ENCODE measurements at regions not wholly inside any gene's neighbourhood (a gene's known extent, or its start where the extent isn't known, plus 50 kb on each side); places are given as distances from the start of the nearest gene placed in this dataset.

DNA sequence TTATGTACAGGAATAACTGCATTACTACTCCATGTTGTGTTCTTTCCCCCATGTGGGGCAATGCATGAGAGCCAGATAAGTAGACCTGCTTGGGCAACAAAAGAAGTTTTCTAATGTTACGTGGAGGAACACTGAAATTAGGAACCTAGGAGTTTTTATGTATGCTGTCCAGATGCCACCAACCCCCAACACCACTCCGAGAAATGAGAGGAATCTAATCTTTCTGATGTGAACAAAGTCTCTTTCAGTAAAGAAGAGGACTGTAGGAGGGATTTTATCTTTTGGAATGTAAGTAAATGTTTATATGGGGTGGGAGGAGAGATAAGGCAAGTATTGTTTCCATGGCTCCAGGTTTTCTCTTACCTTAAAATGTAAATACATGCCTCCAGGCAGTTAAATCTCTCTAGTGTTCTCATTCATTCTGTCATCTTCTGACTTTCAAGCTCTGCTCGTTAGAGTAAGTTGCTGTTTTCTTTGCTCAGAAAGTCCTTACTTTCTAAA lies 820.6 kb downstream of the PCDH17 start:
- H3K4me3 Mint-ChIP-seq: no peak overlapping the region
- no peaks in the 10 kb centered on the region; the same call in 1 of the 2 replicates for H3K36me3 Mint-ChIP-seq
- H3K27ac Mint-ChIP-seq: no peak overlapping the region
- POLR2A ChIA-PET: no interaction called here
- peaks cover 3% of the 10 kb centered on the region; the same call in 1 of the 2 replicates for H3K4me1 Mint-ChIP-seq
- peaks cover 91% of the 10 kb centered on the region for H3K27me3 Mint-ChIP-seq (ENCODE audit: low read depth)
- CTCF ChIA-PET: interaction anchor here (0.7 kb wide), 1 partner anchor 827 kb away, joined by 3 read pairs; no protein-coding TSS in a partner anchor
- peaks cover 9% of the 10 kb centered on the region for H3K9me3 Mint-ChIP-seq
- ATAC-seq (peak; percentile 48), DNase-seq (ENCODE audit: low spot score) (no peak)
- no peak for TF ChIP-seq MLX (CRISPR knock-in tag; IDR thresholded peaks at IDR 0.05)
- no peak for TF ChIP-seq ZNF263 (CRISPR knock-in tag; IDR thresholded peaks at IDR 0.05; ENCODE audit: low read depth)
- no peak for TF ChIP-seq ATF6 (CRISPR knock-in tag; IDR thresholded peaks at IDR 0.05)
- no peak for TF ChIP-seq ZNF423 (CRISPR knock-in tag; IDR thresholded peaks at IDR 0.05)
- TF ChIP-seq STAT6 (CRISPR knock-in tag; conservative IDR thresholded peaks at IDR 0.05; ENCODE audit: low read depth): no peak
- TF ChIP-seq ESRRA (CRISPR knock-in tag; IDR thresholded peaks at IDR 0.05; ENCODE audit: borderline replicate concordance): no peak
- TF ChIP-seq AFF4 (CRISPR knock-in tag; IDR thresholded peaks at IDR 0.05; ENCODE audit: borderline replicate concordance): no peak
- TF ChIP-seq, protein P1, sequence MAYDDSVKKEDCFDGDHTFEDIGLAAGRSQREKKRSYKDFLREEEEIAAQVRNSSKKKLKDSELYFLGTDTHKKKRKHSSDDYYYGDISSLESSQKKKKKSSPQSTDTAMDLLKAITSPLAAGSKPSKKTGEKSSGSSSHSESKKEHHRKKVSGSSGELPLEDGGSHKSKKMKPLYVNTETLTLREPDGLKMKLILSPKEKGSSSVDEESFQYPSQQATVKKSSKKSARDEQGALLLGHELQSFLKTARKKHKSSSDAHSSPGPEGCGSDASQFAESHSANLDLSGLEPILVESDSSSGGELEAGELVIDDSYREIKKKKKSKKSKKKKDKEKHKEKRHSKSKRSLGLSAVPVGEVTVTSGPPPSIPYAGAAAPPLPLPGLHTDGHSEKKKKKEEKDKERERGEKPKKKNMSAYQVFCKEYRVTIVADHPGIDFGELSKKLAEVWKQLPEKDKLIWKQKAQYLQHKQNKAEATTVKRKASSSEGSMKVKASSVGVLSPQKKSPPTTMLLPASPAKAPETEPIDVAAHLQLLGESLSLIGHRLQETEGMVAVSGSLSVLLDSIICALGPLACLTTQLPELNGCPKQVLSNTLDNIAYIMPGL (CRISPR knock-in tag; IDR thresholded peaks at IDR 0.05): no peak
- TF ChIP-seq GRHL2 (CRISPR knock-in tag; IDR thresholded peaks at IDR 0.05; ENCODE audit: insufficient replicate concordance, severe bottlenecking): no peak
- TF ChIP-seq, protein P2, sequence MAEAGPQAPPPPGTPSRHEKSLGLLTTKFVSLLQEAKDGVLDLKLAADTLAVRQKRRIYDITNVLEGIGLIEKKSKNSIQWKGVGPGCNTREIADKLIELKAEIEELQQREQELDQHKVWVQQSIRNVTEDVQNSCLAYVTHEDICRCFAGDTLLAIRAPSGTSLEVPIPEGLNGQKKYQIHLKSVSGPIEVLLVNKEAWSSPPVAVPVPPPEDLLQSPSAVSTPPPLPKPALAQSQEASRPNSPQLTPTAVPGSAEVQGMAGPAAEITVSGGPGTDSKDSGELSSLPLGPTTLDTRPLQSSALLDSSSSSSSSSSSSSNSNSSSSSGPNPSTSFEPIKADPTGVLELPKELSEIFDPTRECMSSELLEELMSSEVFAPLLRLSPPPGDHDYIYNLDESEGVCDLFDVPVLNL (CRISPR knock-in tag; IDR thresholded peaks at IDR 0.05; ENCODE audit: borderline replicate concordance, low read depth): no peak
- TF ChIP-seq CDX4 (CRISPR knock-in tag; IDR thresholded peaks at IDR 0.05; ENCODE audit: borderline replicate concordance): no peak
- TF ChIP-seq GABPB1 (CRISPR knock-in tag; IDR thresholded peaks at IDR 0.05): no peak
- TF ChIP-seq, protein P3, sequence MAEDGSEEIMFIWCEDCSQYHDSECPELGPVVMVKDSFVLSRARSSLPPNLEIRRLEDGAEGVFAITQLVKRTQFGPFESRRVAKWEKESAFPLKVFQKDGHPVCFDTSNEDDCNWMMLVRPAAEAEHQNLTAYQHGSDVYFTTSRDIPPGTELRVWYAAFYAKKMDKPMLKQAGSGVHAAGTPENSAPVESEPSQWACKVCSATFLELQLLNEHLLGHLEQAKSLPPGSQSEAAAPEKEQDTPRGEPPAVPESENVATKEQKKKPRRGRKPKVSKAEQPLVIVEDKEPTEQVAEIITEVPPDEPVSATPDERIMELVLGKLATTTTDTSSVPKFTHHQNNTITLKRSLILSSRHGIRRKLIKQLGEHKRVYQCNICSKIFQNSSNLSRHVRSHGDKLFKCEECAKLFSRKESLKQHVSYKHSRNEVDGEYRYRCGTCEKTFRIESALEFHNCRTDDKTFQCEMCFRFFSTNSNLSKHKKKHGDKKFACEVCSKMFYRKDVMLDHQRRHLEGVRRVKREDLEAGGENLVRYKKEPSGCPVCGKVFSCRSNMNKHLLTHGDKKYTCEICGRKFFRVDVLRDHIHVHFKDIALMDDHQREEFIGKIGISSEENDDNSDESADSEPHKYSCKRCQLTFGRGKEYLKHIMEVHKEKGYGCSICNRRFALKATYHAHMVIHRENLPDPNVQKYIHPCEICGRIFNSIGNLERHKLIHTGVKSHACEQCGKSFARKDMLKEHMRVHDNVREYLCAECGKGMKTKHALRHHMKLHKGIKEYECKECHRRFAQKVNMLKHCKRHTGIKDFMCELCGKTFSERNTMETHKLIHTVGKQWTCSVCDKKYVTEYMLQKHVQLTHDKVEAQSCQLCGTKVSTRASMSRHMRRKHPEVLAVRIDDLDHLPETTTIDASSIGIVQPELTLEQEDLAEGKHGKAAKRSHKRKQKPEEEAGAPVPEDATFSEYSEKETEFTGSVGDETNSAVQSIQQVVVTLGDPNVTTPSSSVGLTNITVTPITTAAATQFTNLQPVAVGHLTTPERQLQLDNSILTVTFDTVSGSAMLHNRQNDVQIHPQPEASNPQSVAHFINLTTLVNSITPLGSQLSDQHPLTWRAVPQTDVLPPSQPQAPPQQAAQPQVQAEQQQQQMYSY (CRISPR knock-in tag; IDR thresholded peaks at IDR 0.05): no peak

Data from WTC11 (cell line).